ENCODE measurements at regions not wholly inside any gene's neighbourhood (a gene's known extent, or its start where the extent isn't known, plus 50 kb on each side); places are given as distances from the start of the nearest gene placed in this dataset.

DNA sequence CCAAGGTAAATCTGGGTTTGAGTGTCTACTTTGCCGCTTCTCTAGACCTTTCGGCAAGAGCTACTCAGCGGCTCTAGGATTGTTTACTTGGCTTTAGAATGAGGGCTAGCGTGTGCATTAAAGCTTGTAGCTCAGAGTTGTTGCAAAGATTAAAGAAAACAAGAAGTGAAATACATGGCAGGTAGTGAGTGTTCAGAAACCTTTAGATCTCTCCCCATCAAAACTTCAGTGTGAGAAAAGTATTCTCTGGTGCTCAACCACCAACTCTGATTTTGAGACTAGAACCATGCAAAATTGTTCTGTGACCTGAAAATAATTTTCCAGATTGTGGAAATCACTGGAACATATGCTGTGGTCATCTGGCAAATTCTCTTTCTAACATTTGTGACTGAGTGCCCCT is 512.0 kb downstream of the CMPK2 start:
- TF ChIP-seq, protein P1, sequence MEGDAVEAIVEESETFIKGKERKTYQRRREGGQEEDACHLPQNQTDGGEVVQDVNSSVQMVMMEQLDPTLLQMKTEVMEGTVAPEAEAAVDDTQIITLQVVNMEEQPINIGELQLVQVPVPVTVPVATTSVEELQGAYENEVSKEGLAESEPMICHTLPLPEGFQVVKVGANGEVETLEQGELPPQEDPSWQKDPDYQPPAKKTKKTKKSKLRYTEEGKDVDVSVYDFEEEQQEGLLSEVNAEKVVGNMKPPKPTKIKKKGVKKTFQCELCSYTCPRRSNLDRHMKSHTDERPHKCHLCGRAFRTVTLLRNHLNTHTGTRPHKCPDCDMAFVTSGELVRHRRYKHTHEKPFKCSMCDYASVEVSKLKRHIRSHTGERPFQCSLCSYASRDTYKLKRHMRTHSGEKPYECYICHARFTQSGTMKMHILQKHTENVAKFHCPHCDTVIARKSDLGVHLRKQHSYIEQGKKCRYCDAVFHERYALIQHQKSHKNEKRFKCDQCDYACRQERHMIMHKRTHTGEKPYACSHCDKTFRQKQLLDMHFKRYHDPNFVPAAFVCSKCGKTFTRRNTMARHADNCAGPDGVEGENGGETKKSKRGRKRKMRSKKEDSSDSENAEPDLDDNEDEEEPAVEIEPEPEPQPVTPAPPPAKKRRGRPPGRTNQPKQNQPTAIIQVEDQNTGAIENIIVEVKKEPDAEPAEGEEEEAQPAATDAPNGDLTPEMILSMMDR (IDR thresholded peaks at IDR 0.05), result no peak

DNA sequence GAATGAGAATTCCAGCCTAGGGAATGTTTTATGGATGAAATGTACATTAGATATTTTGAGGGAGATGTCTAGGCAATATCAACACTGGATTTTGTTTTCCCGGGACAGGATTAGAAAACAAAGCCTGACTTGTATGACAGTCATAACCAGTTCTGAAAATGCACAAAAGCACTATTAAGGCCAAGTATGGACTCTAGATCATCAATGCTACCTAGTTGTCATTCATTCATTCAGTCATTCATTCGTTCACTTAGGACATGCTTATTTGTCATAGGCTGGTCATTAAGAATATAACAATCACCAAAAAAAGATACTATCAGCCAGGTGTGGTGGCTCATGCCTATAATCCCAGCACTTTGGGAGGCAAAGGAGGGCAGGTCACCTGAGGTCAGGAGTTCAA is 511.2 kb downstream of the CMPK2 start:
- TF ChIP-seq, protein P1 (IDR thresholded peaks at IDR 0.05), result no peak

DNA sequence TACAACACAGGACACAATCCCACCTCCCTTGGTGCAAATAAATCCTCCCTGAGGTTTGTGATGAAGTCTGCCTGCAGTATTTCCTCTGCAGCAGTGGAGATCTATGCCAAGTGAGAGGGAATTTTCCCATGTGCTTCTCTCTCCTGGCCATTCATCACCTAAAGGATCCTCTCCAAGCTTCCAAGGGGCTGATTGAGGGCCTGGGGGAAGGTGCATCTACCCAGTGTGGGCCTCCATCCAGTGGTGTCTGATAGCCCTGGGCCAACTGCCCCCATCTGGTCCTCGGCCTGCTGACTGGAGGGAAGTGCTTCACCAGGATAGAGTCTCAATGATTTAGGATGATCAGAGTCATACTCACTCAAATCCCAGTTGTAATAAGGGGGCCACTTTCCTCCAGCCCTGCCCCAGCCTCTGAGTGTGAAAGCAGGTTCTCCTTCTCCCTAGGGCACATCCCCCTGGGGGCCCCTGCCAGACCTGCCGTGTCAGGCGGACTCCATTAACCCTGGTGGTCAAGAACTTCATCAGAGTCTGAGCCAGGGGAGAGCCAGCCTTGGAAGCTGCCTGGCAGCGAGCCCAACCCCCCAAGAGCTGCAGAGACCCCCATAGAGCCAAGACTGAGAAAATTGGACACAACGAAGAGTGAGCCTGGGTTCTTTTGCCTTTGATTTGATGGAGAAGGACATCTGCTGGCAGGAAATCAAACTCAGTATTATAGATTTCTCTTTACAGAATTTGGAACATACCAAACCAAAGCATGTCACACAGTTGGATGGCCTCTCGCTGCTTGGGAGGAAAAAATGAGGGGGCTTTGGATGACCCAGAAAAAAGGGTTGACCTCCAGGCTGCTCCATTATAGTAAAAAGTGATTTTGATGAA is 509.6 kb downstream of the CMPK2 start:
- TF ChIP-seq, protein P1 (IDR thresholded peaks at IDR 0.05), result no peak

DNA sequence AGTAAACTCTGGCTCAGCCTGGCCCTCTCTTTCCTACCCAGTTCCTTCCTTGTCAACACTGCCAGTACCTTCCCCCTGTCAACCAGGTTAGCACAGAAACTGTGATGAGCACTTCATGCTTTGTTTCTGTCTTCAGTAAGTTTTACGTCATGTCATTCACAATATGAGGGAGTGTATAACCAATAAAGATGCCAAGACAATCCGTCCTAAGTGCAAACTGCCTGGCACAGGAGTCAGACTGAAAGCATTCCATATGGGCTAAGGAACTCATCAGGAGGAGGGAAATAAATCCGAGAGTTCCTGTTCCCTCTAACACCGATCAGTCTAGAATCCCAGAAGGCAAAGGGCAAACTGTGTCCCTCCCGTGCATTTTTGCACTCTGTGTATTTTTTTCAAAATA is 507.2 kb downstream of the CMPK2 start:
- TF ChIP-seq, protein P1 (IDR thresholded peaks at IDR 0.05), result no peak

DNA sequence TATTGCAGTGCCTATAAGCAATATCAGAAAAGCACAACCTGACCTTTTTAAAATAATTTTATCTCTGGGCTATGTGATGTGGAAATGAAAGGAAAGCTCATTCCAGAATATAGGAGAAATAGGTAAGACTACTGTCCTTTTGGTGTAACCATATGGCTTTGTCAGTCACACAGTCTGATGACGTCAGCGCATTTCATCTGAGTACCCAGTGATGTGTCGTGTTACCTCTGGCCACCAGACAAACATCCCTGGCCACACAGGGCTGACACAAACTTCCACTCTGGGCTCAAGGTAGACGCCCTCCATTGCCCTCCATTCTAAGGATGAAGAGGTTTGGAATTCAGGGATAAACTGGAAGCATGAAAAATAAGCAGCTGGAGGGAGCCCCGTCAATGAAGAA is 506.7 kb downstream of the CMPK2 start:
- TF ChIP-seq, protein P1 (IDR thresholded peaks at IDR 0.05), result no peak

DNA sequence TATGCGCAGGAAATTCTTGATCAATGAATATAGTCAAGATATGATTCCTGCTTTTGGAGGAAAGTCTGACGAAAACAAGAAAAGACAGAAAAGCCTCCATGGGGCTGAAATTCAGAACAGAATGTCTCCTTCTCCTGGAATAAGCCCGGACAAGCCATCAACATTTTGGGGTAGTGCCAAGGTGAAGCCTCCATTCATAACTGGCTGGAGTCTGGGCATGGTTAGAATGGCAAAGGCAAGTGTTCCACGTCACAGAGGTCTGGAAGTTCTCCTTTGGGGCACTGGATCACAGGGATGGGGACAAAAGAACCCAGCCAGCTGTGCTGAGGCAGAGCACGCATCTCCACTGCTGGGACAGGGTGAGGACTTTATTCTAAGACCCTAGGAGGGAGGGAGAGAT is 505.7 kb downstream of the CMPK2 start:
- TF ChIP-seq, protein P1 (IDR thresholded peaks at IDR 0.05), result no peak

DNA sequence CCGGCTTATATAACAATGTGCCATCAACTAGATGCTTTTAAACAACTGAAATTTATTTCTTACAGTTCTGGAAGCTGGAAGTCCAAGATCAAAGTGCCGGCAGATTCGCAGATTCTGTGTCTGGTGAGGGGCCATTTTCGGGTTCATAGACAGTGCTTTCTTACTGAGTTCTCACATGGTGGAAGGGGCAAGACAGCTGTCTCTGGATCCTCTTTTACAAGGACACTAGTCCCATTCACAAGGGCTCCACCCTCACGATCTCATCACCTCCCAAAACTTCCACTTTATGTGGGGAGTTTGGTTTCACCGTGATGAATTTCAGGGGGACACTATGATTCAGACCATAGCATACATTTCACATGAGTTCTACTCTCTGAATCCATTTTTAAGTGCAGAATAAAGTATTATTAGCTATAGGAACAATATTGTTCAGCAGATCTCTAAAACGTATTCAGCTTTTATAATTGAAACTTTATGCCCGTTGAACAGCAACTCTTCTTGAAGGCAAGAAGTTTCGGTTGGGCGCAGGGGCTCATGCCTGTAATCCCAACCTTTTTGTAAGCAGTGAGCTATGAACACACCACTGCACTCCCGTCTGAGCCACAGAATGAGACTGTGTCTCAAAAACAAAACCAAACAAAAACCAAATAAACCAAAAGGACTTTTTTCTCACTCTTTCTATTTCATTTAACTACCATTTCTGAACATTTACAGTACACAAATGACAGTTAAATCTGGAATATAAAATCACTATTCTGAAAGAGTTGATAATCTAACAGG is 502.8 kb downstream of the CMPK2 start:
- TF ChIP-seq, protein P1 (IDR thresholded peaks at IDR 0.05), result no peak

All from LNCAP (cell line).